GM12878 (cell line): ENCODE measurements at regions not wholly inside any gene's neighbourhood (a gene's known extent, or its start where the extent isn't known, plus 50 kb on each side); places are given as distances from the start of the nearest gene placed in this dataset.

ENCODE experiments used
- ATAC-seq: fragments of 200-7000 bp; cut with Tn5 transposase; 3 replicates; pipeline ENCODE4 v1.9.1; 2020; ENCODE audit warnings: mild to moderate bottlenecking, moderate library complexity
- BruUV-seq: library from RNA; stranded (reverse); fragments of 400-500 nt; replicated peaks from 2 replicates; lab custom pipeline; 2021; lab: Mats Ljungman, UMichigan
- CTCF ChIA-PET: fragments of 300-600 bp; sonication (Branson Sonifier 250); formaldehyde crosslinking; extraction: SDS; loops from one replicate; lab custom pipeline; 2021; ENCODE audit warnings: inconsistent platforms; lab: Yijun Ruan, JAX
- POLR2A ChIA-PET: fragments of 350-600 bp; formaldehyde crosslinking; extraction: SDS; loops from one replicate; lab custom pipeline; 2021; ENCODE audit warnings: inconsistent platforms; lab: Charles Lee
- RAD21 ChIA-PET: fragments of 300-600 bp; sonication (Branson Sonifier 250); formaldehyde crosslinking; loops from one replicate; lab custom pipeline; 2023; ENCODE audit warnings: antibody characterized with exemption; ENCODE audit not compliant: unreplicated experiment; lab: Charles Lee
- SMC1A ChIA-PET: fragments of 300-600 bp; sonication (Branson Sonifier 250); formaldehyde crosslinking; loops from one replicate; lab custom pipeline; 2023; ENCODE audit not compliant: unreplicated experiment, uncharacterized antibody; lab: Charles Lee
- DNase-seq: peaks from one replicate; pipeline ENCODE4 v3.0.0-alpha.2; 2011; ENCODE audit warnings: low read depth, low spot score
- FAIRE-seq: peaks from 3 replicates; lab custom pipeline; 2011; peaks lifted over from hg19 to GRCh38; lab: Jason Lieb, UNC
- H2AFZ ChIP-seq: 2 replicates; pipeline ENCODE4 v1.6.0; 2011; ENCODE audit warnings: low read depth, low read length, control low read depth; ENCODE audit not compliant: control insufficient read depth
- H3K27ac ChIP-seq: 2 replicates; pipeline ENCODE4 v1.5.1; 2011; ENCODE audit warnings: control low read depth; ENCODE audit not compliant: control insufficient read depth, insufficient read depth
- H3K27me3 ChIP-seq, 2 experiments: replicated peaks in 1 of 2; 2 replicates each; pipeline versions ENCODE4 v1.6.0 to v1.6.1; 2011; ENCODE audit warnings: low read length in 1 of 2; ENCODE audit not compliant: control insufficient read depth in 2 of 2, insufficient read depth in 2 of 2
- H3K36me3 ChIP-seq, 2 experiments: 2 replicates each; pipeline ENCODE4 v1.5.1; 2011; ENCODE audit warnings: low read length in 1 of 2; ENCODE audit not compliant: control insufficient read depth in 2 of 2, insufficient read depth in 2 of 2
- H3K4me1 ChIP-seq: 2 replicates; pipeline ENCODE4 v1.6.1; 2011; ENCODE audit warnings: mild to moderate bottlenecking, low read length, moderate library complexity, mixed read lengths; ENCODE audit not compliant: control insufficient read depth, insufficient read depth
- H3K4me2 ChIP-seq: 2 replicates; pipeline ENCODE4 v1.6.0; 2011; ENCODE audit warnings: control low read depth; ENCODE audit not compliant: control insufficient read depth, insufficient read depth
- H3K4me3 ChIP-seq: fragments of 200-600 bp; sonication (generic); 2 replicates; pipeline ENCODE4 v1.5.1; 2016
- H3K79me2 ChIP-seq: 2 replicates; pipeline ENCODE4 v1.6.0; 2011; ENCODE audit warnings: low read length; ENCODE audit not compliant: control insufficient read depth, insufficient read depth
- H3K9ac ChIP-seq: 2 replicates; pipeline ENCODE4 v1.8.0; 2011; ENCODE audit warnings: low read length, control low read depth, mixed read lengths; ENCODE audit not compliant: control insufficient read depth, insufficient read depth
- H3K9me3 ChIP-seq: replicated peaks from 3 replicates; pipeline ENCODE4 v1.5.1; 2011; ENCODE audit warnings: mild to moderate bottlenecking, low read length; ENCODE audit not compliant: control insufficient read depth, insufficient read depth
- H4K20me1 ChIP-seq: 2 replicates; pipeline ENCODE4 v1.6.0; 2011; ENCODE audit not compliant: control insufficient read depth, insufficient read depth
- BACH1 ChIP-seq: fragments of 450-650 bp; IDR thresholded peaks from 2 replicates; pipeline ENCODE4 v1.6.1; 2017; ENCODE audit warnings: mild to moderate bottlenecking, borderline replicate concordance
- EGR1 ChIP-seq, 2 experiments: IDR thresholded peaks; 1 replicate in 1 of 2; 2 replicates in 1 of 2; pipeline ENCODE4 v1.6.1; 2011 to 2012; ENCODE audit warnings: low read depth in 2 of 2, low read length in 2 of 2, borderline replicate concordance in 1 of 2, mild to moderate bottlenecking in 1 of 2, moderate library complexity in 1 of 2
- ETV6 ChIP-seq, 2 experiments: fragments of 450-650 bp in 1 of 2; IDR thresholded peaks in 1 of 2; conservative IDR thresholded peaks in 1 of 2; 2 replicates each; pipeline ENCODE4 v1.6.1; 2014; ENCODE audit warnings: antibody characterized with exemption in 1 of 2, borderline replicate concordance in 1 of 2, low read depth in 1 of 2, mild to moderate bottlenecking in 1 of 2, moderate library complexity in 1 of 2
- FOXM1 ChIP-seq: IDR thresholded peaks from 2 replicates; pipeline ENCODE4 v1.6.1; 2012; ENCODE audit warnings: low read depth, mild to moderate bottlenecking, inconsistent platforms, low read length, moderate library complexity
- GABPA ChIP-seq: IDR thresholded peaks from 2 replicates; pipeline ENCODE4 v1.6.1; 2014; ENCODE audit warnings: antibody characterized with exemption, low read depth, mild to moderate bottlenecking, inconsistent platforms
- KLF5 ChIP-seq: fragments of 450-650 bp; IDR thresholded peaks from 2 replicates; pipeline ENCODE4 v1.6.1; 2014; ENCODE audit warnings: mild to moderate bottlenecking; ENCODE audit not compliant: partially characterized antibody
- MEF2A ChIP-seq: IDR thresholded peaks from 2 replicates; pipeline ENCODE4 v1.6.1; 2011; ENCODE audit warnings: low read depth, mild to moderate bottlenecking, low read length, moderate library complexity; ENCODE audit not compliant: insufficient read depth
- MXI1 ChIP-seq: fragments of 150-350 bp; IDR thresholded peaks from 2 replicates; pipeline ENCODE4 v1.6.1; 2011; ENCODE audit warnings: low read depth, mild to moderate bottlenecking, inconsistent platforms, low read length, improper control_type of control experiment
- MYB ChIP-seq: fragments of 150-350 bp; IDR thresholded peaks from 2 replicates; pipeline ENCODE4 v1.6.1; 2014; ENCODE audit warnings: mild to moderate bottlenecking, low read depth, low read length, borderline replicate concordance
- NFIC ChIP-seq: IDR thresholded peaks from 2 replicates; pipeline ENCODE4 v1.6.1; 2012; ENCODE audit warnings: low read depth, mild to moderate bottlenecking, inconsistent platforms, low read length, moderate library complexity
- NFYA ChIP-seq: IDR thresholded peaks from 2 replicates; pipeline ENCODE4 v1.6.1; 2011; ENCODE audit warnings: low read depth, mild to moderate bottlenecking, low read length, improper control_type of control experiment, borderline replicate concordance
- NR2C1 ChIP-seq: fragments of 450-650 bp; IDR thresholded peaks from 2 replicates; pipeline ENCODE4 v1.6.1; 2017; ENCODE audit warnings: antibody characterized with exemption, mild to moderate bottlenecking, moderate library complexity
- SUZ12 ChIP-seq: fragments of 200-600 bp; sonication (generic); IDR thresholded peaks from one replicate; pipeline ENCODE4 v1.6.1; 2018; ENCODE audit warnings: antibody characterized with exemption, mild to moderate bottlenecking; ENCODE audit not compliant: unreplicated experiment
- USF2 ChIP-seq: IDR thresholded peaks from 2 replicates; pipeline ENCODE4 v1.6.1; 2011; ENCODE audit warnings: low read depth, low read length, improper control_type of control experiment, borderline replicate concordance
- ZNF207 ChIP-seq: fragments of 450-650 bp; IDR thresholded peaks from 2 replicates; pipeline ENCODE4 v1.6.1; 2014; ENCODE audit warnings: antibody characterized with exemption, mild to moderate bottlenecking, borderline replicate concordance
- WGBS: methylation state at CpG from one replicate; pipeline ENCODE4 v1.1.6; 2016; ENCODE audit warnings: low lambda C conversion rate; ENCODE audit not compliant: insufficient replicate concordance, insufficient coverage; ENCODE audit errors: missing lambda C conversion rate; 5-methylcytosine and 5-hydroxymethylcytosine counted together
- in situ Hi-C: fragments of 300-500 bp; cut with MboI; formaldehyde crosslinking; loops from 9 replicates; pipeline ENCODE4 v1.14.3; 2018; ENCODE audit warnings: mixed read lengths
- intact Hi-C: fragments of 100-400 bp; cut with micrococcal nuclease; formaldehyde crosslinking; loops from one replicate; pipeline ENCODE4 v1.14.2; 2022; ENCODE audit not compliant: unreplicated experiment
- TF ChIP-seq, protein P1 (sequence below): fragments of 450-650 bp; IDR thresholded peaks from 2 replicates; pipeline ENCODE4 v1.6.1; 2018; ENCODE audit warnings: borderline replicate concordance, mild to moderate bottlenecking; ENCODE audit not compliant: partially characterized antibody
- TF ChIP-seq, protein P2 (sequence below): fragments of 450-650 bp; IDR thresholded peaks from 2 replicates; pipeline ENCODE4 v1.6.1; 2017; ENCODE audit warnings: mild to moderate bottlenecking, moderate library complexity

DNA sequence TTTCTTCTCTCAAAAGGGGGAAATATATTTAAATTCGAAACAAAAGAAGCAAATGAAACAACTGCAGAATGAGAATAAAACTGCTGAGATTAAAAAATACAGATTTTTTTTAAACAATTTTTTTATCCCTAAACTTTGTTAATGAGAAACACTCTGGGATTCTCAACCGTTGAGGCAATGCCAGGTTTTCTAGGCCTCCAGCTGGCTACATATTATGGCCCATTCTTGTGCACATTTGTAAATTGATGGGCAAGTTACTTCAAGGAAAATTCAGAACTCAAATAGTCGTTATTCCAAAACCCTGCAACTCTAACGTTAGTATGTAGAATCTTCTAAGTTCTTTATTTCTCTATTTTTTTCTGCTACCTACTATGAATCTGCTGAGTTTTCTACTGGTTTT lies 239.3 kb upstream of the WSCD1 start (continued):
- TF ChIP-seq, protein P1, sequence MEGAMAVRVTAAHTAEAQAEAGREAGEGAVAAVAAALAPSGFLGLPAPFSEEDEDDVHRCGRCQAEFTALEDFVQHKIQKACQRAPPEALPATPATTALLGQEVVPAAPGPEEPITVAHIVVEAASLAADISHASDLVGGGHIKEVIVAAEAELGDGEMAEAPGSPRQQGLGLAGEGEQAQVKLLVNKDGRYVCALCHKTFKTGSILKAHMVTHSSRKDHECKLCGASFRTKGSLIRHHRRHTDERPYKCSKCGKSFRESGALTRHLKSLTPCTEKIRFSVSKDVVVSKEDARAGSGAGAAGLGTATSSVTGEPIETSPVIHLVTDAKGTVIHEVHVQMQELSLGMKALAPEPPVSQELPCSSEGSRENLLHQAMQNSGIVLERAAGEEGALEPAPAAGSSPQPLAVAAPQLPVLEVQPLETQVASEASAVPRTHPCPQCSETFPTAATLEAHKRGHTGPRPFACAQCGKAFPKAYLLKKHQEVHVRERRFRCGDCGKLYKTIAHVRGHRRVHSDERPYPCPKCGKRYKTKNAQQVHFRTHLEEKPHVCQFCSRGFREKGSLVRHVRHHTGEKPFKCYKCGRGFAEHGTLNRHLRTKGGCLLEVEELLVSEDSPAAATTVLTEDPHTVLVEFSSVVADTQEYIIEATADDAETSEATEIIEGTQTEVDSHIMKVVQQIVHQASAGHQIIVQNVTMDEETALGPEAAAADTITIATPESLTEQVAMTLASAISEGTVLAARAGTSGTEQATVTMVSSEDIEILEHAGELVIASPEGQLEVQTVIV = no peak
- TF ChIP-seq SUZ12 (no peak), GABPA (no peak), NFYA (no peak), BACH1 (no peak), EGR1 (IDR thresholded peaks at IDR 0.05; ENCODE audit: borderline replicate concordance in 1 of 2, low read depth in 2 of 2, low read length in 2 of 2) (no peak), USF2 (no peak), MYB (no peak)

- CTCF ChIA-PET = no interaction called here
- TF ChIP-seq MEF2A = no peak
- TF ChIP-seq, protein P2, sequence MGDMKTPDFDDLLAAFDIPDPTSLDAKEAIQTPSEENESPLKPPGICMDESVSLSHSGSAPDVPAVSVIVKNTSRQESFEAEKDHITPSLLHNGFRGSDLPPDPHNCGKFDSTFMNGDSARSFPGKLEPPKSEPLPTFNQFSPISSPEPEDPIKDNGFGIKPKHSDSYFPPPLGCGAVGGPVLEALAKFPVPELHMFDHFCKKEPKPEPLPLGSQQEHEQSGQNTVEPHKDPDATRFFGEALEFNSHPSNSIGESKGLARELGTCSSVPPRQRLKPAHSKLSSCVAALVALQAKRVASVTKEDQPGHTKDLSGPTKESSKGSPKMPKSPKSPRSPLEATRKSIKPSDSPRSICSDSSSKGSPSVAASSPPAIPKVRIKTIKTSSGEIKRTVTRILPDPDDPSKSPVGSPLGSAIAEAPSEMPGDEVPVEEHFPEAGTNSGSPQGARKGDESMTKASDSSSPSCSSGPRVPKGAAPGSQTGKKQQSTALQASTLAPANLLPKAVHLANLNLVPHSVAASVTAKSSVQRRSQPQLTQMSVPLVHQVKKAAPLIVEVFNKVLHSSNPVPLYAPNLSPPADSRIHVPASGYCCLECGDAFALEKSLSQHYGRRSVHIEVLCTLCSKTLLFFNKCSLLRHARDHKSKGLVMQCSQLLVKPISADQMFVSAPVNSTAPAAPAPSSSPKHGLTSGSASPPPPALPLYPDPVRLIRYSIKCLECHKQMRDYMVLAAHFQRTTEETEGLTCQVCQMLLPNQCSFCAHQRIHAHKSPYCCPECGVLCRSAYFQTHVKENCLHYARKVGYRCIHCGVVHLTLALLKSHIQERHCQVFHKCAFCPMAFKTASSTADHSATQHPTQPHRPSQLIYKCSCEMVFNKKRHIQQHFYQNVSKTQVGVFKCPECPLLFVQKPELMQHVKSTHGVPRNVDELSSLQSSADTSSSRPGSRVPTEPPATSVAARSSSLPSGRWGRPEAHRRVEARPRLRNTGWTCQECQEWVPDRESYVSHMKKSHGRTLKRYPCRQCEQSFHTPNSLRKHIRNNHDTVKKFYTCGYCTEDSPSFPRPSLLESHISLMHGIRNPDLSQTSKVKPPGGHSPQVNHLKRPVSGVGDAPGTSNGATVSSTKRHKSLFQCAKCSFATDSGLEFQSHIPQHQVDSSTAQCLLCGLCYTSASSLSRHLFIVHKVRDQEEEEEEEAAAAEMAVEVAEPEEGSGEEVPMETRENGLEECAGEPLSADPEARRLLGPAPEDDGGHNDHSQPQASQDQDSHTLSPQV = no peak
- TF ChIP-seq NR2C1 = no peak
- TF ChIP-seq MXI1 = no peak
- TF ChIP-seq FOXM1 = no peak
- TF ChIP-seq ETV6 (conservative IDR thresholded peaks at IDR 0.05 in 1 of 2, IDR thresholded peaks at IDR 0.05 in 1 of 2; ENCODE audit: borderline replicate concordance in 1 of 2, low read depth in 1 of 2) = no peak
- no peak for TF ChIP-seq NFIC
- TF ChIP-seq ZNF207 = no peak
- no peak for TF ChIP-seq KLF5
Measured at GRCh38 chr17:5832886-5833285, 237.3 kb upstream of the WSCD1 start.

More at GRCh38 chr17:5832886-5833285, 237.3 kb upstream of the WSCD1 start:
- Histone ChIP-seq H3K4me3 (no peak overlapping the region), H2AFZ (no peak overlapping the region), H4K20me1 (no peaks in the 10 kb centered on the region), H3K9me3 (no peaks in the 10 kb centered on the region), H3K79me2 (no peaks in the 10 kb centered on the region), H3K27ac (no peak overlapping the region), H3K27me3 (0 out of 4 replicates have a peak, but pooled peaks cover 0 to 4% of the 10 kb centered on the region in 2 experiments), H3K4me1 (no peaks in the 10 kb centered on the region), H3K36me3 (no peaks in the 10 kb centered on the region), H3K9ac (no peak overlapping the region), H3K4me2 (no peak overlapping the region)
- SMC1A ChIA-PET = interaction anchor here (0.8 kb wide), 1 partner anchor 27 kb away, joined by 3 read pairs; no protein-coding TSS in a partner anchor
- no TSS peak for BruUV-seq
- RAD21 ChIA-PET = no interaction called here
- FAIRE-seq (no peak), DNase-seq (no peak), ATAC-seq (no peak)
- intact Hi-C loops = no loop called here
- POLR2A ChIA-PET = no interaction called here
- in situ Hi-C loops = no loop called here
- WGBS = 0% methylated on average over 1 of the region's 1 CpG
